GM19239 (cell line): ENCODE measurements at regions not wholly inside any gene's neighbourhood (a gene's known extent, or its start where the extent isn't known, plus 50 kb on each side); places are given as distances from the start of the nearest gene placed in this dataset.

Experiments
- DNase-seq: peaks from one replicate; pipeline ENCODE4 v3.0.0; 2011; ENCODE audit warnings: low spot score; ENCODE audit not compliant: insufficient read length
- FAIRE-seq: peaks from 2 replicates; lab custom pipeline; 2011; peaks lifted over from hg19 to GRCh38; lab: Jason Lieb, UNC

GRCh38 chr1:113217447-113218208 lies 144.6 kb downstream of the LRIG2 start:
- FAIRE-seq (no peak), DNase-seq (no peak)

DNA sequence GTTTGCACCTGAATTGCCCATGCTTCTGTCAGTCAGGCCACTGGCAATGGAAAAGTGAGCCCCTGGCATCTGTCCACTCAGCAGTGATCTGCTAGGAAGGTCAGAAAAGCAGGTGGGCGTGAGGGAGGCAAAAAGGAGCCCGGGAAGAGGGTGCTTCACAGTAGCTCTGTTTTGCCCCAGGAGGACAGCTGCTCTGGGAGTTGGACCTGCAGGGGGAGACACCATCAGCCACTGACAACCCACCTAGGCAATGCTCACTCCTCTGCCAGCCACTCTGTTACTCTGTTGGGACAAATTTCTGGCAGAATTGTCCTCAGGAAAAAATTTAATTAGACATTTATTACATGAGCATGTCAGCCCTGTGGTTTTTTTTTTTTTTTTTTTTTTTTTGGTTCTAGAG lies 146.4 kb downstream of the LRIG2 start:
- FAIRE-seq (no peak), DNase-seq (no peak)

GRCh38 chr1:113219828-113220227 lies 146.8 kb downstream of the LRIG2 start:
- FAIRE-seq (no peak), DNase-seq (no peak)

- FAIRE-seq (no peak), DNase-seq (no peak)
Measured at GRCh38 chr1:113223040-113223439, 150.0 kb downstream of the LRIG2 start.

GRCh38 chr1:113223546-113223945 lies 150.5 kb downstream of the LRIG2 start:
- DNase-seq (no peak), FAIRE-seq (no peak)

DNA sequence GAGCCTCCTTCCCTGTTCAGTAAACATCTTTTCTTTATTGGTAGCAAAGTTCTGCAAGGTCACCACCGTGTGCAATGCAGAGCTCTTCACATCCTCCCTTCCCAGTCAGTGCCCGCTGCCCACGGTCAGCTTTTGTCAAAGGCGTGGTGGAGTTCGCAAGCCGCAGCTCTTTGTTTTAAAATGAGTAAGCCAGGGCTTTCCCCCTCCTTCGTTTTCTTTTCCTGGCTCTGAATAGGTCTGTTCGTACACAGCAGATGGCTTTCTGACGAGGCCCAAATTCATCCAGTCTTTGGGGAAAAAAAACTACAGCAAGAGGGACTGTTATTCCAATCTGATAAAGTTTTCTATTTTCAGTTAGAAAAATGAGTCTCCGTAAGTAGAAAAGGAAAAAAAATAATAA lies 153.2 kb downstream of the LRIG2 start:
- DNase-seq: no peak

GRCh38 chr1:113231866-113232265 lies 158.4 kb upstream of the MAGI3 start:
- DNase-seq (no peak), FAIRE-seq (no peak)

More for the DNA sequence above, 153.2 kb downstream of the LRIG2 start:
- no peak for FAIRE-seq

DNA sequence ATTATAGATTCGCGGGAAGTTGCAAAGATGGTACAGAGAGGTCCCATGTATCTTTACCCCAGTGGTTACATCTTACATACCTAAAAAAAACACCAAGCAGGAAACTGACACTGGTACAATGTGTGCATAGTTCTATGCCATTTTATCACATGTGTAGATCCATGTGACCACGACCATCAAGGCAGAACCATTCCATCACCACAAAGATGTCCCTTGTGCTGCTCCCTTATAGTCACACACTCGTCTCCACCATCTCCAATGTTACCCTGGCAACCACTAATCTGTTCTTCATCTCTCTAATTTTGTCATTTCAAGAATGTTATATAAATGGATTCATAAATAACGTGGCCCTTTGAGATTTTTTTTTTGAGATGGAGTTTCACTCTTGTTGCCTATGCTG lies 156.9 kb upstream of the MAGI3 start:
- DNase-seq (no peak), FAIRE-seq (no peak)

- FAIRE-seq: no peak
- DNase-seq: no peak
Measured at GRCh38 chr1:113241237-113241636, 149.1 kb upstream of the MAGI3 start.

DNA sequence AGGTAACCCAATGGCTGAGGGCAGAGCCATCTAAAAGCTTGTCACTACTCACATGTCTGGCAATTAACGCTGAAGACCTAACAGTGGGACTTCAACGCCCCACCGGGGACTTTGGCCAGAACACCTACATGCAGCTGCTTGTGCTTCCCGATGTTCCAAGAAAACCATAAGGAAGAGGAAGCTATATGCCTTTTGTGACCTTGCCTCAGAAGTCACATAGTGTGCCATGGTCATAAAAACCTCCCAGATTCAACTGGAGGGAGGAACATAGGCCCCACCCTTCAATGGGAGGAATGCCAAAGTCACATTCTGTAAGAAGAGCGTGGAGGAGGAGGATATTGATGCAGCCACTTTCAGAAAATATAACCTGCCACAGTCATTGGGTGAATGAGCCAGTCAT lies 147.8 kb upstream of the MAGI3 start:
- FAIRE-seq: no peak
- no peak for DNase-seq

GRCh38 chr1:113243529-113243928 lies 146.8 kb upstream of the MAGI3 start:
- DNase-seq (no peak), FAIRE-seq (no peak)

DNA sequence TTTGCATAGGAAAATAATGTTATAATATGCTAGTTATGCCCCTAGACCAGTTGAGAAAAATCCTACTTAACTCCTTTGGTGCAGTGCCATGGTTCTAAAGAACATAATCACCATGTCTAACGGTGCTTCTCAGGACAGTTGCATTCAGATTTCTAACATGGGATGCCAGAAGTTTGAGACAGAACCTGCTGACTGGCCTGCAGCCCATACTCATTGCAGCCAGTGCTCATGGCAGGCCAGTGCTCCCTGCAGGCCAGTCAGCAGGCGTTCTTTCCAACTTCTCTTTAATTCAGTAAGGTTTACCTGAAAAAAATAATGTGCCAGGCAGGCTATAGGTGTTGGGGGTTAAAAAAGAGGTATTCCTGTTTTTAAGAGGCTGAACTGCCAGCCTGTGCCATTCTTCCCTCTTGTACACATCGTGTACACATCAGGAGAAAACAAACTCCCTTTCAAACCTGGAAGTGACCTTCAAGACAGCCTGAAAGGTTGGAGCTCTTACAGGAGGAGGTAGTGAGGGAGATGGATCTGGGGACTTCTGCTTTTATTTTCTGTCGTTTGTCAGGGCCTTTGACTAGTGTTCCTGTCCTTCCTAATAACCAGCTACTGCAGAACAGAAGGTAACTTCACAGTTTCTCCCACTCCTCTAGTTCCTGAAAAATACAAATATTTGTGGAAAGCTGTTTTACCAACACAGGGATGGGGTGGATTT lies 146.0 kb upstream of the MAGI3 start:
- DNase-seq (no peak), FAIRE-seq (no peak)

GRCh38 chr1:113245252-113245651 lies 145.1 kb upstream of the MAGI3 start:
- no peak for DNase-seq
- FAIRE-seq: no peak

DNA sequence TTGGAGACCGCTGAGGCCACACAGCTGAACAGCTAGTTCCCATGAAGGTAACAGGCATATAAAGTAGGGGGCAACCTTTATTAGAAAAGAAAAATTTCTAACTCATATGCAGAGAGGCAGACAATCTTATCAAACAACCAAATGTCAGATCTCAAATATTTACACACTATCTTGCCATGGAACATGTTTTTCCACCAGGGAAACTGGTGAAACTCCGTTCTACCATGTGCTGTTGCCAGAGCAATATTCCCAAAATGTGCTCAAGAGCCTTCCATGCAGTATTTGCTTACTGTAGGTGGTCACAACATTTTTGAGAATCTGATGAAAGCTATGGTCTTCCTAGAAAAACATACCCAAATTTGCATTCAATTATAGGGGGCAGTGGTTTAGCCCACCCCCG lies 143.4 kb upstream of the MAGI3 start:
- DNase-seq: no peak
- no peak for FAIRE-seq

DNA sequence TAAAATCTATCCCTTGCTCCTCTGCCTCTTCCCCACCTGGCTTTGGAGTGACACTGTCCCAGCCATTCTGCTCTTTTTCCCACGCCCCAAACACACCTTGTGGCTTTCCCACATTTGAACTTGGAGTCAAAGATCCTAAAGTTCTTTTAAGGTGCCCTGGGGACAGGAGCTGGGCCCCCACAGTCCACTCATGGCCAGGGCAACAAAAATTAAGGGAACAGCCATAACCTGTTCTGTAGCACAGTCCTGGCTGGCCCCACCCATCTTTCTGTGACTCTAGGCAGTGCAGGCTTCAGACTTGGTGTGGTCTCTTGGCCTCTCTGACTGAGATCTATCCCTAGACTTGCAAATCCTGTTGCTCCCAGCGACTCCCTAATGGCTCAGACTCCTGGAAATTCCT lies 143.0 kb upstream of the MAGI3 start:
- no peak for FAIRE-seq
- DNase-seq: no peak

DNA sequence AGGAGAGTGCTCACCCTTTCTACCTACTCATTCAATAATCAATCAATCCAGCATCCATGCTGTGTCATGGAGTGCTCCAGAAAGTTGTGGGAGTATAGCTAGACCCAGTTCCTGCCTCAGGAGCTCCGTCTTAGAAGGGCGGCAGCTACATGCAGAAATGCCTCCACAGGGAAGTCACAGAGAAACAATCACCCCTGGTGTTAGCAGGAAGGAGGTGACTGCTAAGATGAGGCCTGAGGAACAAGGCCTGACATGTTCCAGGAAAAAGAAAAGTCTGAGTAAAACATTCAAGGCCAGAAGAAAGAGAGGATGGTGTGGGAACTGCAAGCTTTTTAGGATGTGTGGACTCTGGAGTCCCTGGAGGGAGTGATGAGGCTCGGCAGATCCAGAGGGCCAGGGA lies 142.5 kb upstream of the MAGI3 start:
- DNase-seq: no peak

GRCh38 chr1:113248494-113248893 lies 141.8 kb upstream of the MAGI3 start:
- DNase-seq (no peak), FAIRE-seq (no peak)

More for the DNA sequence above, 142.5 kb upstream of the MAGI3 start:
- no peak for FAIRE-seq

GRCh38 chr1:113250161-113250560 lies 140.2 kb upstream of the MAGI3 start:
- no peak for DNase-seq
- no peak for FAIRE-seq

GRCh38 chr1:113252166-113252565 lies 138.1 kb upstream of the MAGI3 start:
- FAIRE-seq: no peak

DNA sequence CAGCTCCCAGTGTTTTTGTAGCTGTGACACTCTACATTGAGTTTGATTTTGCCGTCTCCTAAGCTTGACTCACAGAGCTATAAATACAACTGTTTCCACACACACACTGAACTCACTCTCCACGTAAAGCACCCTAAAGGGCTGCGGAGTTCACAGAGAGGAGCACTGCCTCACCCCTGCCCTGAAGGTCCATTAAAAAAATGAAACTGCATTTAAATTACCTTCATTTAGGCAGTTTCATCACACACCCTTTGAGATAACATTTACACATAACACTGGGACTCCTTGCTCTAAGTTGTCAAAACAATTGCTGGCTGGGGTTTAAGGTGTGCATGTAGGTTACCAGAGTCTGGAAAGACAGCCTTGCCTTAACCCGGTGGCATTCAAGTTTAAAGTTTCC lies 137.1 kb upstream of the MAGI3 start:
- DNase-seq: no peak
- no peak for FAIRE-seq

More at GRCh38 chr1:113252166-113252565, 138.1 kb upstream of the MAGI3 start:
- DNase-seq: no peak

GRCh38 chr1:113253590-113253989 lies 136.7 kb upstream of the MAGI3 start:
- no peak for FAIRE-seq
- no peak for DNase-seq
